Right renal pelvis (tissue), 4 donors: ENCODE measurements at regions not wholly inside any gene's neighbourhood (a gene's known extent, or its start where the extent isn't known, plus 50 kb on each side); places are given as distances from the start of the nearest gene placed in this dataset.
A peak's percentile ranks its signal among the peaks of the same experiment; 100 is the strongest.

ENCODE experiments used
- DNase-seq, 4 donors: peaks; one replicate each; pipeline ENCODE4 v3.0.0-alpha.2; 2013; ENCODE audit warnings: low read depth in 4 of 4, low spot score in 3 of 4, missing footprints in 1 of 4

DNA sequence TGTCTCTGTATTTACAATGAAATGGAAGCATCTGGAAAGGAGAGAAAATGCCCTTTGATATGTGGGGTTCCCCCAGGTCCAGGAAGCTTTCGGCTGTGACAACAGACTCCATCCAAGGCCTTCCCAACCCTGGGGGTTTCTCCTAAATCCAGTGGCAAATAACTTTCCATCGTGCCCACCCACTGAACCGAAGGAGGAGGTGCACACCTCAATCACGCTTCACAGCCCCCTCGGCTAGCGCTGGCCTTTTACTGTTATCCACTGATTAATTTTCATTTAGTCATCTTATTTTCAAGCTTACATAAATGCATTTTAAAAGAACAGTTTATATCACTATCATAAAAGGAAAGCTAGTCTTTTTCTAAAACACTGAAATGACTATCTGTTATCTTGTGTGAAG, 286.8 kb upstream of the ZMIZ1 start:
- DNase-seq, result no peak

DNA sequence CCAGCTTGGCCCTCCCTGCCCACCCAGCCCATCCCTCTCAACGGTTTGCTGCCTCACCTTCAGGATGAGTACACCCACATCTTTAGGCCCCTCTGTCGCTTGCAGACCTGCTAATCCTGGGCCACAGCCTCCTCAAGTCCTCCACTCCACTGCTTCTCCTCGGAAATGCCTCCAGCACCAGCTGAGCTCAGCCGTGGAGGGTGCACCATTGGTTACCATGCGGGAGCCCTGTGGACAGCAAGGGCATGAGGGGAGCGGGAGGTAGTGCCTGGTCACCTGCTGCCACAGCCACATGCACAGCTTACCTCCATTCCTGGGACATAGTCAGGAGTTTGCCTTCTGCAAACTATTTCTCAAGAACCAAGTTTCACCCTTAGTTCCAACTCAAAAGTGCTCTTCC, 286.3 kb upstream of the ZMIZ1 start:
- DNase-seq, result no peak

DNA sequence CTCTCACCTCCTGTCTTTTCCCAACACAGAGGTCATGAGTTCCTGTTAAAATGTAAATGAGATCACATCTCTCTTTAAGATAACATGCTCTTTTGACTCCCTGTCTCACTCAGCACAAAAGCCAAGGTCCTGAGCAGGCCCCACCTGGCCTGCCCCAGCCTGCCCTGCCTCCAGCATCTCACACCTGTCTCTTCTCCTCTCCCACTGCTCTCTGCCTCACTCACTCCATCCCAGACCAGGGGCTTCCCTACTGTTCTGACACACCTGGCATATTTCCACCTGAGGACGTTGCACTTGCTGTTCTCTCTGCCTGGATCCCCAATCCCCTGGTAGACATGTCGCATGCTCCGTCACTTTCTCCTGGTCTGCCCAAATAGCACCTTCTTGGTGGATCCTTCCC, 285.0 kb upstream of the ZMIZ1 start:
- DNase-seq, result no peak

DNA sequence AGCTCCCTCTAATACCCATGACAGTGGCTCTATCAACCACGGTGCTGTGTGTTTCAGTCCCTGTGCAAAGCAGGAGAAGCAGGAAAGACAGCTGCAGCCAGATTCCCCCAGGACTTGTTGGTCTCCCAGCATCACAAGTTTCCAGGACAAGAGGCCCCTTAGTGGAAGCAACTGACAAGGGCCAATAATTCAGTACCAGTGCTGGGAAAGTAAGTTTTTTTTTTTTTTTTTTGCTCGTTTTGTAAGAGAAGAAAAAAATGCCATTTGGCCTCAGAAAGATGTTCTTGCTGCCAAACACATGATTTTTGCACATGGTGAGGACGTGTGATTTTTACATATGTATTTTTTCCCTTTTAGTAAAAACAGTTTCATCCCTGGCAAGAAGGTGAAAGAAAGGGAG, 284.2 kb upstream of the ZMIZ1 start:
- DNase-seq, result no peak

DNA sequence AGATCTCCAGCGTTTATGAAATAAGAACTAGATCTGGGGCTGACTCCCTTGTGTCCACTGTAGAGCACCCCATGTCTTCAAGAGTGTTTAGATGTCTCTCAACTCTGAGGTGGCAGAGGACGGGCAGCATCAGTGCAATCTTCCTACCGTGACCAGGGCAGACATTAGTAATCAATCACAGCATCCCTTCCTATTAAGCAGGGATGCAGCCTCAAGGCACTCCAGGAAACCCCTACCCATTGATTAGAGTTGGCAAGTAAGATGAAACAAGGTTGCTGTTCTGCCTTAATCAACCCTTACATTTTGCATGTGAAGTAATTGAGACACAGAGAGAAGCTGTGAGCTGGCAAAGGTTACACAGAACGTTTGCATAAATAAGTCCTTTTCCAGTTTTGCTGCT, 283.7 kb upstream of the ZMIZ1 start:
- no peak for DNase-seq

DNA sequence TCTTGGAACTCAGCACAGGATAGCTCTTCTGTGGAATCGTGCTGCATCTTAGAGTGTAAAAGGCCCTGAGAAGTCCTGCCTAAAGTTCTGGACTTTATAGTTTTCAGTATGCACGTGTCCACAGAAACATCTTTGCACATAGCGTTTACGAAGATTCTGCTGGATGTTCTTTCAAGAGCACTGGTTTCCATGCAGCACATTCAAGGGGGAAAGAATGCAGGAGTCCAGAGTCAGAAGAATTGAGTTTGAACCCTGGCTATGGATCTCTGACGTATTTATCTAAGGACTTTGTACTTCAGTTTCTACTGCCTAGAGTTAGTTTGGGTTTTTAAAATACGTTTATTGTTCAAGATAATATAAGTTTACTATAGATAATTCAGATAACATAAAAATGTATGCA, 282.8 kb upstream of the ZMIZ1 start:
- no peak for DNase-seq

DNA sequence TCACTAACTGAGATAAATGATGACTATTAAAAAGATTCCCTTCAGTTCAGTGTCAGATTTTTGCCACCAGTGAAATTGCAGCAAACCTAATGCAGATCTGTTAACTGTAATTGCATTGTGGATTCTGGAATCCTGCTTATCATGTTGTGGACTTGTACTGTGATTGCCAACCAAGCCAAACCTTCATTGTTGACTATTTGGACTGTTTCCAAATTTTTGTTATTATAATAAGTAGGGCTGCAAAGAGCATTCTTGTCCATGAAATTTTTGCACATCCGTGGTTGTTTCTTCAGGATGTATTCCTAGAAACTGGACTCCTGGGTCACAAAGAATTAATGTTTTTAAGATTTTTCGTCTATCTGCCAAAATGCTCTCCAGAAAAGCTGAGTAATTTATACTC, 281.6 kb upstream of the ZMIZ1 start:
- DNase-seq, result no peak

DNA sequence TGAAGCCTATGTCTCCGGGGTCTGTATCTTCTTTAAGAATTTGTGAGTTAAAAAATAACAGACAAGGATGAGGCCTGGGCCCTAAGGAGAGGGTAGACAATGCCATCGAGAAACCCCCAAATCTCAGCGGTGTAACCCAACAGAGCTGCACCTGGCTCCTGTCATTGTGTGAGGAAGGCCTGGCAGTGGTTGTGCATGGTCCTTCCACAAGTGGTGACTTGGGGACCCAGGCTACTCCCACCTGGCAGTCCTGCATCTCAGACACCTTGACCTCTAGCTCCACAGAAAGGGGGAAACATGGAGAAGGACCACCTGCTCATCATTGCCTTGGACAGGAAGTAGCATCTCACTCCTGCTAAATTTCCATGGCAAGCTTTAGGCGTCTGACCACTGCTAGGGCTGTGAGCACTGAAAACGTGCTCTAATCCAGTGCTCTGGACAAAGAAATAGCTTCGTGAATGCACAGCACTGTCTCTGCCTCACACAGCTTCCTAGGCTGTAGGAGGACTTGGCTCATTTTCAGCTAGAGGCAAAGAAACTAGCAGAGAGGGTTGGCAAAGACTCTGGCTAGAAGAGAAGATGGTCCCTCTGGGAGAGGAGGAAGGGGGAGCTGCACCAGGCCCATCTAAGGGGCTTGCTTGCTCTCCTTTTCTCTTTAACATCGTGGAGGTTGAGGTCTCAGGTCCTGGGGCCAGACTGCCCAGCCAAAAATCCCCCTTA, 273.9 kb upstream of the ZMIZ1 start:
- DNase-seq, result no peak

DNA sequence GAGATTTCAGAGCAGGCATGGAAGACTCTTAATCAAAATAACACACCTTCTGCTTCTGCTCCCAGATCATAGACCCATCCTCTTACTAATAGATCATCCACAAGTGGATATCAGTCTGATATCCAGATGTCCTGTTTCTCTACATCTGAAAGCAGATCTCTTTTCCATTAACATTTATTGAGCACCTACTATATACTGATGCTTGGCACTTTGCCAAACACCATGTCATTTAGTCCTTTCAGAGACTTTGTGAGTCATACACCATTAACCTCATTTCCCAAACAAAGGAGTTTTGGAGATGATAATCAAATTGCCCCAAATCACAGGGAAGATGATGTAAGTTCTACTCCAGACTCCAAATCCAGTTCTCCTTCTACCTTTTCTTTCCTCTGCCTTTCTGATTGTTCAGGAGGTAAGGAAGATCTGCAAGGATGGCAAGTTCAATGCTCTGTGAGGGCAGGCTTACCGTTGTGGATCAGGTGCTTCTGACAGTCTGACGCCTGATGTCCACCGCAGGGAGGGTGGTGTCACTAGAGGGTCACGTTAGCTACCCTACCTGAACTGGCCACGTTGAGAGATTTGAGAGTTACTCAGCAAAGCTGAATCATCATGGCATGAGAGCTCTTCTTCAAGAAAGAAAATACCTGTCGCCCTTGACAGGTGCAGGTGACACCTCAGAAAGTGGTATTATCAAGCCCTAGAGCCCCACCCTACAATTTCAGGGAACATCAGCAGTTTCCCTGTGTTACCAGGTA, 269.6 kb upstream of the ZMIZ1 start:
- no peak for DNase-seq

DNA sequence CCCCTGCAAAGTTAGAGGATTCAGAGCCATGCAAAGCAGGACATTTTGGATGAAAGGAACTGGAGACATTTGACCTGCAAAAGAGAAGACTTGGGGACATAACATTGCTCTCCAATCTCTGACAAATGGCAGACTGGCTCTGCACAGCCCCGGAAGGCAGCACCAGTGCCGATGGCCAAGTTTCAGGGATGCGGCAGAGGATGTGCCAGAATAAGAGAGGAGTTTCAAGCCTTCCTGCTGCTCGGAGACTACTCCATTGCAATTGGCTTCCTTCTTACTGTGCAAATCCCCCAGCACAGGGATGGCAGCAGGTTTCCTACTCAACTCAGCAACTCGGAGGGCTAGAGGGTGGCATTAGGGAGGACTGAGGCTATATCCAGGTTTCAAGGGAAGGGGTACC, 268.8 kb upstream of the ZMIZ1 start:
- DNase-seq, result no peak

DNA sequence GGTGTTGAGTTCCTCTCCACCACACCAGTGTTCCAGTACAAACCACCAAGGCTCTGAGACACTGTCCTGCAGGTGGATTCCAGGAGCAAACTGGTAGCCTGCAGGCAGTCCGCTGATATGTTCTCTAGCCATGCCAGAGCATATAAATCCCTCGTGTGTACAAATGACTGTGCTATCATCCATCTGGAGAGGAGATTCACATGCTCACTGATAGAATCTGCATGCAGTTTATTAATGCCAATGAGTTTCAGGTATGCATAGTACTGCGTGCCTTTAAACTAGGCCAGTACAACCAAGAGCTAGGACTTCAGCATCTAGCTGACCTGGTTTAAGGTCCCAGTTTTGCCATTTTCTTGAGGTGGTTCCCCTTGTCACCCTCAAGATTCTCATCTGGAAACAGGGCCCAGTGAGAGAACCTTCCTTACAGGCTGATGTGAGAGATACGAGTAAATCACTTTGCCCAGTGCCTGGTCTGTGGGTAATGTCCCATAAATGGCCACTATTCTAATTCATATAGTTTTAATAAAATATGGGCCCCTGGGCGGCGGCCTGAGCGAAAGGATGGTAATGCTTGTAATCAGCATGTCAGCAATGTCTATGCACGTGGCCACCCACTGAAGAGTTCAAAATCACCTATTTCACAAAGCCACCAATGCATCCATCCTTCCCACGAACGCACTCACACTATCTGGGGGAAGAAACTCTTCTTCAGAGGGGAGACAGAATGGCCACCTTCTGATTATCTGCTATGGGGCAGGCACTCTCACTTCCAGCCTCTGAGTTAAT, 268.0 kb upstream of the ZMIZ1 start:
- no peak for DNase-seq

DNA sequence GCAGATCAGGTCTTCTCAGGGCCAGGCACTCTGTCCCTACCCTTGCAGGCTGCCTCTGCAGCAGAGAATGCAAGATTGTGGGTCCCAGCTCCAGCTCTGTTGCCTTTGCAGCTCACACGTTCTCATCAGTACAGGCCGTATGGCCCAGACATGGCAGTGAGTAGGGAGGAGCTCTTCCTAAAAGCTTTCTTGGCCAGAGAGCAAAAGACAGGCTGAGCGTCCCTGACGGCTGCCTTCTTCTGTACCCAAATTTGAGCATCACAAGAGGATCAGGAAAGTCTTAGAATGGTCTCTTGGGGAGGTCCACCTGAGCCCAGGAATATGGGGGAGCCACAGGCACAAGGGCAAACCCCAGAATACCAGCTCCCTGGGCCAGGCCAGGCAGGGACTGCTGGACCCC, 266.3 kb upstream of the ZMIZ1 start:
- DNase-seq, result no peak

DNA sequence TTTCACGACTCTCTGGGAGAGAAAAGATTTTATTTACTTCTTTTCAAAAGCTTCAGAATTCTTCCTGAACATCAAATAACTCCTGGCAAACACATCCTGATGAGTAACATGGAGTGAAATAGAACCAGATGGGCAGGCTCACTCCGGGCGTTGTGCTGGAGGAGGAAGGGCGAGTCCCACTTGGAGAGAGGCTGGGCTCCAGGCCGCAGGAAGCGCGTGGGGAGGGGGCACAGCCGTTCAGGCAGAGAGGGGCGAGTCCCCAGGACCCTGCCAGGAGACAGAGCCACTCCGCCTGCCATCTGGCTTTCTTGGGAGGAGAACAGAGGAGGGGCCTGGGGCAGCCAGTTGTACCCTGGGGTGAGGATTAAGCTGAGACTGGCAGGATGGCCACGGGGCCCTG, 265.9 kb upstream of the ZMIZ1 start:
- DNase-seq, result no peak

DNA sequence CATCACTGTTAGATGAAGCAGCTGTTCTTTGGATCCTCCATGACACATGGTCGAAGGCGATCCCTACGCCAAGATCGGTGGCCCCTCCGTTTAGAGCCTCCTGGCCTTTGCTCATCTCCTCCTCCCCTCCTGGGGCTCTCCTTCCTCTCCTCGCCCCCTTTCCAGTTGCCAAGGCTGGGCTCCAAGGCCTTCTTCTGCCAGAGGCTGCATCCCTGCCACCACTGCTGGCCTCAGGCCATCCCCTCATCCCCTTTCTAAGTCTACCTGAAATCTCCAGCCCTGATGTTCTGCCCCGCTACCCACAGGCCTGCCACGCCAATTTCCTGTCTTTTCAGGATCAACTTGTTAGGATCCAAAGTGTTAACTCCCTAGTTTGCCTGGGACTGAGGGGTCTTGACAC, 265.1 kb upstream of the ZMIZ1 start:
- no peak for DNase-seq

DNA sequence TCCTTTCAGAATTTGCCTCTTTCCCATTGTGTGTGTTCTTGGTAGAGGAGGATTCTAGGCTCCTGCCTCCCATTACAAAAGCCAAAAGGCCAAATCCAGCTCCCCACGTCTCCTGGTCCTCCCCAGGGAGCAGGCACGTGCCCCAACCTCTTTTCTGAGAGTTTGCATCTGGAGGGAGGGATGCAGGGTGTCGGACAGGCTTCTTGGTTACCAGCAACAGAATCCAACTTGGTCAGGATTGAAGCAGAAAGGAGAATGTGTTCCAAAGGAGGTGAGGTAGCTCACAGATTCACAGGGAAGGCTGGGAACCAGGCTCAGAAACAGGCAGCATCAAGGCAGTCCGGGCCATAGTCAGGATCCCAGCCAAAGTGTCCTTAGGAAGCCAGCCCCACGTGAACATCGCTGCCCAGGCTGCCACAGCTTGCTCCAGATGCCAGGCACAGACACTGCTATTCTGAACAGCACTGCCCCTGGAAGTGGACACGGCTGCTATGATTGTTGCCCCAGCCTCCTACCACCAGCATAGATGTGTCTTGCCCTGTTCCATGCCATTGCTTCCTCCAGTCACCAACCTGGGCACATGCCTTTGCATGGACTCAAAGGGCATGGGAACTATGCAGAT, 264.2 kb upstream of the ZMIZ1 start:
- no peak for DNase-seq

DNA sequence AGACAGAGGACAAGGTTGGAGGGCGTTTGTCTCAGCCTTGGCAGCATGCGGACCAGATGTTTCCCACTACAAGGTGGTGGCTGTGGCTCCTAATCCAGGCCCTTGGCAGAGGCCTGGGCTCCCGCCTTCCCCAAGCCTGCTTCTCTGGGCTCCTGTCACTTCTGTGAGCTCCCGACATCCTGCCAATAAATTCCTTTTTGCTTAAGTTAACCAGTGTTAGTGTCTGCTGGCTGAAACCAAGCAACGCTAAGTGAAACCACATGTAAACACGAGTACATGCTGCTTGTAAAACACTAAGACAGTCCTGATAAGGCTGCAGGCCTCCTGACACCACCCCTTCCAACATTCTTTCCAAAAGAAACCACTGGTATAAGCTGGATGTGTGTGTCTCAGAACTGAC, 263.6 kb upstream of the ZMIZ1 start:
- DNase-seq, result peak; percentile 49 to 69 (median 62)

DNA sequence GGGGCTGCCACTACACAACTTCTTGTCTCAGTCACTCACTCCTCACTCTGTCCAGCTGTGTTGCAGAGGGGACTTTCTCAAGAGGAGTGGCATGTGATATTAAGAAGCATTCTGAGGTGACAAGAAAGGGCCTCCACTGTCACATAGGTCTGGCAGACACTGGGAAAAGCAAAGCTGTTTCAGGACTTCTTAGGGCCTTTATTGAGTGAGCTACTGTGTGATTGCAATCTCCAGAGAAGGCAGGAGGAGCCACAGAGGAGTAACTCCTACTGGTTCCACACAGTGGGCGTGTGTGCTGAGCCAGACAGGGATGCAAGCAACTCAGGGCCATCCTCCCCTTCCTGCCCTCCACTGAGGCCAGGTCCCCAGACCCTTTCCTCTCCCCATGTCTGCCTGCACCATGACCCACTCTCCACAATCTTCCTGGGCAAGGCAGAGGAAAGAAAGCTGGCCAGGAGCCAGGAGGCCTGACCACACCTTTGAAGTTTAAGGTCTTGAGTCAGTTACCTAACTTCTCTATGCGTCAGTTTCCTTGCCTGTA, 262.0 kb upstream of the ZMIZ1 start:
- no peak for DNase-seq

DNA sequence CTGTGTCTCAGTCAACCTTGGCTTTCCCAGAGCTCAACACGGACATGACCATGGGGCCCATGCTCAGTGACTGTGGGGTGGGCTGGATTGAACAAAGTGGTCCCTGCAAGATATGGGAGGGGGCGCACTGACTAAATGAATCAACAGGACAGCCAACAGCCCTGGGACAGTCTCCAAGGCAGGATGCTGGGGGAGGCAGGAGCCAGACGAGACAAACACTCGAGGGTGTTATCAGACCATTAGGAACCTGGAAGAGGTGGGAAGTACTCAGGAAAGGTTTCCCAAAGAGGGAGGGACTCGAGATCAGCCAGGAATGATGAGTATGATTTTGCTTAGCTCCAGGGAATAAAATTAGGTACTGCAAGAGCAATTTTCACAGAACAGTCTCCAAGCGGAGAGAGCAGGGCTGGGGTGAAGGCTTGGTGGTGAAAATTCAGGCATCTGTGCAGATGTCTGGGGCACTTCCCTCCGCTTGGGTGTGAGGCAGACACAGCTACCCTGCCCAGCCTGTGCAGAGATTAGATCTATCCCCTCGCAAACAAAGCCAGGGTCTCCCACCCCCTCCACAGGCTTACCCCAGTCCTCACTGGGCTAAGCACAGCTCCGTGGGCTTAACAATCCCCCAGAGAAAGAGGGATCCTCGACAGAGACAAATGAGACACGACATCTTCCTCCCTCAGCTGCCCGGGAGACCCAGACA, 261.1 kb upstream of the ZMIZ1 start:
- DNase-seq, result no peak

DNA sequence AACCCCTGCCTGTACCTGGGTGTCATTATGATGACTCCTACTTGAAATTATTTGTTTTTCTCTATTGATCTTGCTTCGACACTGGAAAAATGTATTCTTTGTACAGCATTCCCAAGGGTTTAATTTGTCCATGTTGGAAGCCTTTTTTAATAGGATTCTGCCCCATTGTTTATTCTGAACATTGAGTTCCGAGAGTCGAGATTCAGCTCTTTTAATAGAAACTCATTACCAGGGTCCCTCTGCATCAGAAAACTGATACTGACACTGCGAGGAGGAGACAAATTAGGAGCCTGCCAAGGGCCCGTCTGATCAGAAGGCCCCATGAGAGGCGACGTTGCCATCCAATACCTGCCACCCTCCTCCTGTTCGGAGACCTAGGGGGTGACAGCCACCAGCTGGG, 260.5 kb upstream of the ZMIZ1 start:
- DNase-seq, result no peak

DNA sequence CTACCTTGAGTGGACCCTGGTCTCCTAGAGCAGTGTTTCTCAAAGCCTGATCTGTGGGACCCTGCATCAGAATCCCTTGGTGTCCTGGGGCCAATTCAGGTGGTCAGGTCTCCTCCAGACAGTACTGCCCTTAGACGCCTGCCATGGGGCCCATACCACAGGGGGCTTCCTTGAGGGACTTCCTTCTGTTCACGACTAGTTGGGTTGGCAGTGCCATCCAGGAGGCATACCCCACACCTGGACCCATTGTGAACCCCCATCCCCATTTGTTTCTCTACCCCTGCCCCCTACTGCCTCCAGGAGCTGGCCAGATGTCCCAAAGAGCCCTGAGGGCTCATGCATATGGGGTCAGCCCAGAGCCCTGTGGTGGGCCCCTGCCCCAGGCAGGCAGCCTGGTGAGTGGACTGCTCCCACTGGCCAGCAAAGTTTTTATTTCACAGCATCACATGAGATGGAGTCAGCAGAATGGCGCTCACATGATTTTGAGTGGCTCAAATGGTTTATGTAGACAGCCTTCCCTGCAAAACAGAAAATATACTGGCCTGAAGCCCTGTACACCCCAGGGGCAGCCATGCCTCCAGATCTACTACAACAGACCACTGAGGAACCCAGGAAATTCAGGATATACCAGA, 259.9 kb upstream of the ZMIZ1 start:
- DNase-seq, result no peak
